HG03159 (cell line): ENCODE measurements at regions not wholly inside any gene's neighbourhood (a gene's known extent, or its start where the extent isn't known, plus 50 kb on each side); places are given as distances from the start of the nearest gene placed in this dataset.

Source experiments
- ATAC-seq: cut with Tn5 transposase; IDR thresholded peaks from one replicate; pipeline ENCODE4 v1.9.1; 2021; ENCODE audit warnings: mild to moderate bottlenecking, moderate library complexity; ENCODE audit not compliant: unreplicated experiment

DNA sequence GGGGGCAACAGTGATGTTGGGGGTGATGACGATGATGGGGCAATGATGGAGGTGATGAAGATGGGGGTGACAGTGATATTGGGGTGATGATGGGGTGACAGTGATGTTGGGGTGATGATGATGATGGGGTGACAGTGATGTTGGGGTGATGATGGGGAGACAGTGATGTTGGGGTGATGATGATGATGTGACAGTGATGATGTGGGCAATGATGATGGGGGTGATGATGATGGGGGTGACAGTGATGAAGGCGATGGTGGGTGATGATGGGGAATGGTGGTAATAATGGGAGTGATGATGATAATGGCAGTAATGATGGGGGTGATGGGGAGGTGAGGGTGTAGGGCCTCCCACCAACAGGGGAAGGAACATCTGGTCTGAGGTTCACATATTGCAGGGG is 150.6 kb downstream of the ERMARD start:
- no peak for ATAC-seq

DNA sequence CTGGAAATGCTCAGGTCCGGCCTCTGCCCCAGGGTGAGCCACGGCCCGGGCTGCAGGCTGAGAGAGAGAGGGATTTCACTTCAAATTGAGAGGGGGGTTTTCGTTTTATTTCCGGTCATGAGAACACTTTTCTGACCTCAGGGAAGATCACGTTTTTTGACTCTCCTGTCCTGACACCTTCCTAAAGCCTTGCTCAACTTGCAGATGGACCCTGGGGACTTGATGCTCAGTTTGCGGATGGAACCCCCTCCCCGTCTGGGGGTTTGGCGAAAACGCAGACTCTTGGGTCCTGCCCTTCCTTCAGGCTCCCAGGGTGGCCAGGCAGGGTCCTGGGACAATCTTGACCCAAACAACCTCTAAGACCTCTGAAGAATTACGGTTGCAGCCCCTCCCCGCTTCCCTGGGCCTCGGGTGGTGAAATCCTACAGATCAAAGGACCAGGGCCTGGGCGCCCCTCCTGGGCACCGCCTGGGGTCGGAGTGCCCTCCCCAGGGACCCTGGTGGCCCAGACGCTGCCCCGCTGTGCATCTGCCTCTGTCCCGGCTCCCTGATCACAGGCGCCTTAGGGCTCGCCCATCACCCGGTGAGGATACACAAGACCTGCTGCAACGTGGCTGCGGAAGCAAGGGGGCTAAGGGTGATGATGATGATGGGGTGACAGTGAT is 148.2 kb downstream of the ERMARD start:
- ATAC-seq = no peak

DNA sequence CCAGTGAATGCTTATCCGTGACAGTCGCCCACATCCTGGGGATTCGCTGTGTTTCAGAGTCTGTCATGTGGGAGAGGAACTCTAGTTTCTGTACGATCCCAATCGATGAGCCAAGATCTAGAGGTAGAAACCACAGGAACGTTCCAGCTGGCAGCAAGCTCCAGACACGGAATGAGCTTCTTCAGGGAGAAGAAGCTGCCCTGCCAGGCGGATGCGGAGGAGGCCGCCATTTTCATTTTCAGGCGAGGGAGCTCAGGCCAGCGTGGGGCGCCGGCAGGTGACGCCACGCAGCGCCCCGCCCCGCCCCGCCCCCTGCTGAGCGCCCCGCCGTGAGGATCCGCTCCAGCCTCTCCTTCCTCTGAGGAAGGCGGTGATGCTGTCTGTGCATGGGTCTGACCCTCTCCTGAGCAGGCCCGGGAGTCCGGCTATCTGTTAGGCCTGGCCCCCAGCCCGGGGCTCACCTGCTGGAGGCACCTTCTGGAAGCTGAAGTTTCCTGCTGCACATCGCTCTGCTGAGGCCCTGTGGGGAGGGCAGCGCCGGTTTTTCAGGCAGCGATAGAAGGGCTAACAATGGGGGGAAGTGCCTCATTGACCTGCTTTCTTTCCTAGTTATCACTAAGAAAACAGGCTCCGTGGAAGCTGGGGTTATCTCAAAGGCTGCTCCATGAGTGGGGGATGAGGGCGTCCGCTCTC is 147.5 kb downstream of the ERMARD start:
- no peak for ATAC-seq

DNA sequence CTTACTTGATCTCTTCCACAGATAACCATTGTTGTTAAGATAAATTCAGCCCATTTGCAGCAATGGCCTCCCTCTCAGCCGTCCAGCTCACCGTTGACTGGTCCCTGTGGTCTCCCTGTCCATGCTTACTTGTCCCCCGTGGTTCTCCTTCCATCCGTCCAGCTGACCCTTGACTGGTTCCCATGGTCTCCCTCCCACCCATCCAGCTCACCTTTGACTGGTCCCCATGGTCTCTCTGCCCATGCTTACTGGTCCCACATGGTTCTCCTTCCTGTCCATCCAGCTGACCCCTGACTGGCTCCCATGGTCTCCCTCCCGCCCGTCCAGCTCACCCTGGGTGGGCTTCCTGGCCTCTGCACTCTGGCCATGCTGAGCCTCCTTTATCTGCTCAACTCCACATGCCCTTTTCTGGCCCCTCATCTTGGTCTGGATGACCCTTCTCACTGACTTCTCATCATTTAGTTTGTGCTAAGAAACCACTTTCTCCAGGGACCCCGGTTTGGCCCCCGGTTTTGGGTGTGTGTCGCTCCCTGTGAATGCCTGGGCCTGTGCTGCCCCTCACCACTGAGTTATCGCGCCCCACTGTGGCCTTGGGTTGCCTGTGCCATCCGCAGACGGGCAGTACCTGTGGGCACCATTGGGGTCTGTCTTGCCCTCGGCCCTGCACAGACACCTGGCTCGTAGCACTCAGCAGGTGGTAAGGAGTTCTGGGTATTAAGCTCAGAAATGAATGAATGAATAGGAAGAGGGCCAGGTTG is 146.4 kb downstream of the ERMARD start:
- no peak for ATAC-seq

DNA sequence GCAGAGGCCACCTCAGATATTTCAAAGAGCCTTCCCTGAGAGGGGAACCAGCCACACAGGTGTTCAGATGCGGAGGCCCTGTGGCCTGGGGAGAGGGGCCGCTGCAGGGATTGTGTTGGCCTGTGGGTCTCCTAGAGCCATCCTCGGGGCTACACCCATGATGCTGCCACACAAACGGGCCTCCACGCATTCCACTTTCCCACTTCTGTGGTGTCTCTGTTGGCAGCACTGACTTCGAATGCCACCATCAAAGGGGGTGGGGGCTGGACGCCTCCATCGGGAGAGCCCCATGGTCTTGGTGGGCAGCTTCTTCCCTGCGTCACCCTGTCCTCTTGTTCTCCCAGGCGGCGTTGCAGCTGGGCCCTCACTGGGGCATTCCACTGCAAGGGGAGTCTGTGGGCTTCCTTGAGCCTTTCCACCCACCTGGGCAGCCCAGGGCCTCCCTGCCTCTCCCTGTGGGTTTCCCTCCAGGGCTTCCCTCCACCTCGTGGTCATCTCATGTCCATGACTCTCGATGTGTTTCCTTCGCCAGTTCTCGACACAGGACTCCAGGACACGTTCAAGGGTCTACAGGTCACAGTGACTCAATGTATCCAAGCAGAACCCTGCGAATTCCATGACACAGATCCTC is 145.5 kb downstream of the ERMARD start:
- no peak for ATAC-seq

DNA sequence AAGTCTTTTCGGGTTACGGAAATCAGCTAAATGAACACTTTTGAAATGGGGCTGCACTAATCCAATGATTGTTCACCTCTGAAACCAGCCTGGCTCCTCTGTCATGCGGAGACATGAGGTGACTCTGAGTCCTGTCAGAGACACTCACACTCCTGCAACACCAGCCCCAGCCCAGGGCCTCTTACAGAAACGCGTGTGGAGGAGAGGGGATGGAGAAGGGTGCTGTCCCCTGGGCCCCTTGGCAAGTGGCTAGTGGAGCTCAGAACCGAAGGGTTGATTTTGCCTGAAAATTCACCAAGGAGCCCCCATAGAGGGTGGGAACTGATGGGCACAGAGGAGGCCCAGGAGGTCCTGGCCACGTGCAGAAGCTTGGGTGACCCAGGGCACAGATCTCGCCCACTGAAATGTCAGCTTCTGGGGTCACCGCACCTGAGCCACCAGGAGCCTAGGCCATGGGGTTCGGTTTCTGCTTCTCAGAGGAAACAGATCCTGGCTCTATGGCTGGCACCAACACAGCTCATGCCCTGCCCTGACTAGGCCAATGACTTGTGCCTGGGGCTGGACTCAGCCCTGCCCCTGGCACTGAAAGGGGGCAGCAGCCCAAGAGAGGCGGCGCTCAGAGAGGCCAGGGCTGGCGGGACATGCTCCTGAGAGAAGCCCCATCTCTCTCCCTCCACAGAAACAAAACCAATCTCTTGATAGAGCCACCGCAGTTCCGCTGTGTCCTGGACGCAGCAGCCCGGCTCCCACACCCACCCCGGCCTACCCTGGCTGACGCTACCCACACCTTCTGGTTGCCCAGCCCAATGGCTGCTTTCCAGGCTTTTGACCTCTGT is 144.7 kb downstream of the ERMARD start:
- ATAC-seq = no peak

DNA sequence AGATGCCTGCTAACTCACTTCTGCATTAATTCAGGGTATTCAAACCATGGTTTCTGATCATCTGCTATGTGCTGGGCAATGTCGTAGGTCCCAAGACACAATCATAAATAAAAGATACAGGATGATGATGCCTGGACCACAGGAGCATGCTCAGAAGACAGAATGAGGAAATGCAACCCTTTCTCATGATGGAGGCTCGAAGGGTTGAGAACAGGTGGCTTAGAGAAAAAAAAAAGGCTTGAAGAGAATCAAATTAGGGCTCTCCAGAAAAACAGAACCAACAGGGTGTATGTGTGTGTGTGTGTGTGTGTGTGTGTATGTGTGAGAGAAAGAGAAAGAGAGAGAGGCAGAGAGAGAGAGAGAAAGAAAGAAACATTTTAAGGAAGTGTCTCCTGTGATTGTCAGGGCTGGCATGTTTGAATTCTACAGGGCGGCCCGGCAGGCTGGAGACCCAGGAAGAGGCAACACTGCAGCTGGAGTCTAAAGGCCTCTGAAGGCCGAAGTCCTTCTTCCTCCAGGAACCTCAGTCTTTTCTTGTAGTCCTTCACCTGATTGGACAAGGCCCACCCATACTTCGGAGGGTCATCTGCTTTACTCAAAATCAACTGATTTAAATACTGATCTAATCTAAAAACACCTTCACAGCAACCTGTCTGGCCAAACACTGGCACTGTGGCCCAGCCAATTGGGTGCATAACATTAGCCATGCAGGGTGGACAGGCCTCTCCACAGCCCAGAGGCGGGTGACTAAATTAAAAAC is 143.8 kb downstream of the ERMARD start:
- ATAC-seq = no peak

DNA sequence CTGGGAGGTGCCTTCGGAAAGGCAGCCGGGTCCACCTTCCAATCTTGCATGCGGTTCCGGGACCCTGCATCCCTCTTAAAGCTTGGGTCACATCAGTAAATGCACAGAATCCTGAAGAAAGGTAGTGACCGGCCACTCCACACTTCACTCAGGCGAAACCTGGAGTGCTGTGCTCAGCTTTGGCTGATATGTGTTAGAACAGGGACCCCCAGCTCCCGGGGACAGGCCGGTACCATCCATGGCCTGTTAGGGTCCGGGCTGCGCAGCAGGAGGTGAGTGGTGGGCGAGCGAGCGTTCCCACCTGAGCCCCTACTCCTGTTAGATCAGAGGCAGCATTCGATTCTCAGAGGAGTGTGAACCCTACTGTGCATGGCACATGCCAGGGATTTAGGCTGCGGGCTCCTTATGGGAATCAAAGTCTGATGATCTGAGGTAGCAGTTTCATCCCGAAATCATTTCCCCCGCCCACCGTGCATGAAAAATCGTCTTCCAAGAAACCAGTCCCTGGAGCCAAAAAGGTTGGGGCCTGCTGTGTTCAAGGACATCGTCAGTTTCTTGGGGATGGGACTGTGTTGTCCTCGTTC is 143.0 kb downstream of the ERMARD start:
- ATAC-seq = no peak

DNA sequence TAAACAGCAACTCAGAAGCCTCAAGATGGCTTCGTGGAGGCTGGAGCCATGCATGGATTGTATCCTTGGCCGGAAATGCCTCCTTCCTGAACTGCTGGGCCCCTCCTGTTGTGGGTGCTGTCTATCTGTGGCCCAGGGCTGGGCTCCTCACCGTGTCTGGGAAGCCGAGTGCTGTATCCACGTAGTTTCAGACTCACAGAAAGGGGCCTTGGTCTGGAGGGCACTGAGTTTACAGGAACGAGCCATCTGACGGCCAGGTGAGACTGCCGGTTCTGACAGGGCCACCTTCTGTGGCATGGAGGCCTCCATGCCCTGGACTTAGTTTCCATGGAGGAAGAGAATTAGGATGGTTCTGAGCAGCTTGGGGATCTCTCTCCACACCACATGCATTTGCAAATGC is 142.2 kb downstream of the ERMARD start:
- no peak for ATAC-seq

DNA sequence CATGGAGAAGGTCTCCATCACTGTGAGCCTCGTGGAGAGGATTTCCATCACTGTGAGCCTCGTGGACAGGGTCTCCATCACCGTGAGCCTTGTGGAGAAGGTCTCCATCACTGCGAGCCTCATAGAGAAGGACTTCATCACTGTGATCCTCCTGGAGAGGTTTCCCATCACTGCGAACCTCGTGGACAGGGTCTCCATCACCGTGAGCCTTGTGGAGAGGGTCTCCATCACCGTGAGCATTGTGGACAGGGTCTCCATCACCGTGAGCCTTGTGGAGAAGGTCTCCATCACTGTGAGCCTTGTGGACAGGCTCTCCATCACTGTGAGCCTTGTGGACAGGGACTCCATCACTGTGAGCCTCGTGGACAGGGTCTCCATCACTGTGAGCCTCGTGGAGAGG is 140.4 kb downstream of the ERMARD start:
- no peak for ATAC-seq

DNA sequence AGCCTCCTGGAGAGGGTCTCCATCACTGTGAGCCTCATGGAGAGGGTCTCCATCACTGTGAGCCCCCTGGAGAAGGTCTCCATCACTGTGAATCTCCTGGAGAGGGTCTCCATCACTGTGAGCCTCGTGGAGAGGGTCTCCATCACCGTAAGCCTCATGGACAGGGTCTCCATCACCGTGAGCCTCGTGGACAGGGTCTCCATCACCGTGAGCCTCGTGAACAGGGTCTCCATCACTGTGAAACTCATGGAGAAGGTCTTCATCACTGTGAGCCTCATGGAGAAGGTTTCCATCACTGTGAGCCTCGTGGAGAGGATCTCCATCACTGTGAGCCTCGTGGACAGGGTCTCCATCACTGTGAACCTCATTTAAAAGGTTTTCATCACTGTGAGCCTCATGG is 140.0 kb downstream of the ERMARD start:
- ATAC-seq = no peak

DNA sequence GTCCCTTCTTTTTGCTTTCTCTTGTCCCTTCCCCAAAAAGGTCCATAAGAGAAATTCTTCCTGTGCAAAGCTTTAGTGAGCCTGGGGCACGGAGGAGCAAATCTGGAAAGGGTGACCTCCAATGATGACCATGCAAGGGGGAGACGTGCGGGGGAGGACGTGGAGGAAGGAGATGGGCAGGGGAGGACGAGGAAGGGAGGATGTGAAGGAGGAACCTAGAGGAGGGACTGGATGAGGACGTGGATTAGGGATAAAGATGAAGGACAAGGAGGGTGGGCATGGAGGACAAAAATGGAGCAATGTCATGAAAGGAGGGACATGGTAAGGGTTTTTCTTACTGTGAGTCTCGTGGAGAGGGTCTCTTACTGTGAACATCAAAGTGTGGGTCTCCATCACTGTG is 139.5 kb downstream of the ERMARD start:
- ATAC-seq = no peak

DNA sequence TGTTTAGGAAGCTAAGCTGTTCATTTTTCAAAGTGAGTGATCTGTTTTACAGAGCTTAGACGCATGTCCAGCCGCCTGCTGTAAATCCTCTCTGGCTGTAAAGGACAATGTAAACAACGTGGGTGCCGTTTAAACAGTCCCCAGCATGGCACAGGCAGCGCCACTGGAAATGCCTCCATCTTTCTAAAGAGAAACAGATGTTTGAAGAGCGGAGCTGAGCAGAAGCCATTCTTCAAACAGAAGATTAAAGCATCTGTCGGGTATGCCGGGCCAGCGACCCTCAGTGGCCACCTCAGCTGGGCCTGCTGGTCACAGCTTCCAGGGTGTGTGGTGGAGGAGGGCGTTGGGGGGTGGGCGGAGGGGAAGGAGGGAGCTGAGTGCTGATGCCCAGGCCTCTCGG is 138.6 kb downstream of the ERMARD start:
- ATAC-seq = no peak

DNA sequence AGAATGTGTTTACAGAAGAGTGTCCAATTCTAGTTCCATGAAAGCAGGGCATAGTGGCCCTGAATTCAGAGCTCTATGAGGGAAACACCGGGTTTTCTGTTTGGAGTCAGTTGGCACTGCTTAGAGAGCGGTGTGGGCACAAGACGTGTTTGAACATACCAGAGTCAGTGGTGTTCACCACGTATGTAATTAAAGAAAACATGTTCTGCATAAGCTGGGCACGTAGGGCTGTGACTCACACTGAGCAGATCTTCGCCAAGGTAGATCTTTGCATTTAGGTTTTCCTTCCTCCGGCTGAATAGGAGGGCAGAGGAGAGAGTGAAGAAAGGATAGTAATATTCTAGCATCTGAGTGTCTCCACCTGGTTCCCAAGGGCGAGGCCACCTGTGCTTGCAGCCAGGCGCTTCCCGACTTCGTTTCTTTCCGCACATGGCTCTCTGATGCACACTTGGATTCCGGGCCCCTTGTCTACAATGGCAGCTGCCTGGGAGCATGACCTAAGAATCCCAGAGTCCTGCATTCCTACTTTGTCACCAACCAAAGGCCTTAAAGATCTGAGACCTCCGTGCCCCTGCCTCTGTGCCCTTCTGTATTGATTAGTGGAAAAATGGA is 136.2 kb downstream of the ERMARD start:
- no peak for ATAC-seq

DNA sequence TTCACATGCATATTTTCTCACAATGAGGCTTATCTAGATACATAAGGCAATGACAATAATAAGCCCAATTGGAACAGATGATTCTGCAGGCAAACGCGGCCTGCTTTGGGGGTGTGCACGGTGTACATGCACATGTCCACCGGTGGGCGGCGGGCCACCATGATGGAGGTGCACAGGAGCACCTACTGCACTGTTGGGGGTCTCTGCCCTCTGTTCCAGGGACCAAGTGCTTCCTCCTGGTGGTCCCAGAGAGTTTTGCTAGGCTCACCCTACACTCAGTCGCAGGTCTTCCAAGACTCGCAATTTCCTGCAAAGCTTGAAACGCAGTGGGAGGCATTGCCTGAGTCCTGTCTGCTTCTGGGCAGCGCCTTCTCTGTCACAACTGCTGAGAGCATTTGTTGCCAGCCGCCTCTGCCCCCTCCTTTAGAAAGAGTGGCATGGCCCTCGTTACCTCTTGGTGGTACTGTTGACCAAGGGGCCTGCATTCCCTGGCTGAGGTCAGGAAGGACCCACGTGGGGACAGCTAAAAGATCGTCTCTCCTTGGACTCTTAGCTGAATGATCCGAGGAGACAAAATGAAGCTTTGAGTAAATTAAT is 135.3 kb downstream of the ERMARD start:
- no peak for ATAC-seq

DNA sequence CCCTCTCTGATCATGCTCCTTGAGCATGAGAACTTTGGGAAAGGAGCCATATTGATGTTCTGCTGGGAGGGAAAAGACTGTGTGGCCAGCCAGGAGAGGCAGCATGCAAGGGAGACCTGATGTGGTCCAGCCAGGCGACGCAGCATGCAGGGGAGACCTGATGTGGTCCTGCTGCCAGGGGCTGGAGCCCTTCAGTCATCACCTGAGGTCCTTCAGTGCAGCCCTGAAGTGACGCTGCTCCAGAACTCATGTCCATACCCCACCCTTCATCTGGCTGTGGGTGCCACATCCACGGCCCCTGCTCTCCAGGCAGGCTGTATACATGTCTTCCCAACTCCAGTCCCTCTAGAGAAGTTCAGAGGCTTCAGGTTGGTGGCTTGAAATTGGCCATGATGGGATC is 134.4 kb downstream of the ERMARD start:
- no peak for ATAC-seq

DNA sequence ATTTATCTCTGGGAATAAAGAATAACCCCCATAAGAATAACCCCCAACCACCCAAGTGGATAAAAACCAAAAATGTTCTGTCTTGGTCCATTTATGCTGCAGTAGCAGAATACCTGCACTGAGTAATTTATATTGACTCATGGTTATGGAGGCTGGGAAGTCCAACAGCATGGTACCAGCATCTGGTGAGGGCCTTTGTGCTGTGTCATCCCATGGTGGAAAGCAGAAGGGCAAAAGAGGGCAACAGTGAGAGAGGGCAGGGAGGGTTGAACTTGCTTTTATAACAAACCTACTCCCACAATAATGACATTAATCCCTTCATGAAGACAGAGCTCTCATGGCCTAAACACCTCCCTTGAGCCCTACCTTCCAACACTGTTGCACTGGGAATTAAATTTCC is 133.7 kb downstream of the ERMARD start:
- no peak for ATAC-seq

DNA sequence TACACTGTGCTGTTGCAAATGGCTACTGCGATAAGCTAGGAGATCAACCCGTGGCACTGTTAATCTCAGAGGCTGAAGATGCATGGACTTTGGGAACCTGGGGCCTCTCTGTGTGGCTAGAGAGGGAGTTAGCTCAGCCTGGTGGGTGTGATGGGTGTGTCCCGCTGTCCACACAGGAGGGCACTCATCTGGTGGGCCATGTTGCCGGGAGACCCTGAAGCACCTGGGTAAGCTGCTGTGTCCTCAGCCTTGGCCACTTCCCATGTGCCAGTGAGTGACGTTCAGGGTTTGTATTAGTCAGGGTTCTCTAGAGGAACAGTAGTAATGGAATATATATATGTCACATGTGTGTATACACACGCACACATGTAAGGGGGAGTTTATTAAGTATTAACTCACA is 132.7 kb downstream of the ERMARD start:
- ATAC-seq = no peak

DNA sequence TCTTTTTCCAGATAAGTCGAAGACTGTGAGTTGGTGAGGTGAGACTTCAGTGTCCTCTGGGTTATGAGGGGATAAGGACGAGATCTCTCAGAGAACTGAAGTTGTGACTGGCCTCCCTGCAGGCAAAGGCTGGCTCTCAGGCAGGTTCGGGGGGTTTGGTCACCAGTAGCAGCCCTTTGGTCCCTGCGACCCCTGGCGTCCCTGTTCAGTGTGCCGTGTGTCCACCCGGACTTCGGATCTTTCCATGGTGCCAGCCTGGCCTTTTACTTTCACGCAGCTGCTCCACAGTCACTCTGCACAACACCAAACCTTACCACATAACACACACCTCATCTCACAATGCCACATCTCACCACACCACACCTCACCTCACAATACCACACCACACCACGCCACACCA is 131.9 kb downstream of the ERMARD start:
- no peak for ATAC-seq
